Ovary (tissue), 3 donors: ENCODE measurements at regions not wholly inside any gene's neighbourhood (a gene's known extent, or its start where the extent isn't known, plus 50 kb on each side); places are given as distances from the start of the nearest gene placed in this dataset.

ENCODE experiments used
- CTCF ChIP-seq, 3 donors: fragments of 450-650 bp in 2 of 3; fragments of 200-600 bp in 1 of 3; IDR thresholded peaks; one replicate each; pipeline versions ENCODE4 v1.5.1 to v1.8.0; 2016 to 2022; ENCODE audit warnings: antibody characterized with exemption in 3 of 3, mild to moderate bottlenecking in 1 of 3
- EP300 ChIP-seq: sonication (generic); formaldehyde crosslinking; IDR thresholded peaks from one replicate; pipeline ENCODE4 v1.6.1; 2017; ENCODE audit warnings: antibody characterized with exemption
- POLR2A ChIP-seq: fragments of 450-650 bp; IDR thresholded peaks from one replicate; pipeline ENCODE4 v1.6.1; 2017; ENCODE audit warnings: antibody characterized with exemption, mild to moderate bottlenecking, moderate library complexity
- donor health status: DM: no; HTN: no; CAD: no.

GRCh38 chr3:182632077-182632393 is 161.3 kb upstream of the ATP11B start:
- no peak for TF ChIP-seq CTCF (IDR thresholded peaks at IDR 0.05)
- TF ChIP-seq POLR2A: no peak
- no peak for TF ChIP-seq EP300
